GM12872 (cell line): ENCODE measurements at regions not wholly inside any gene's neighbourhood (a gene's known extent, or its start where the extent isn't known, plus 50 kb on each side); places are given as distances from the start of the nearest gene placed in this dataset.

Experiments used
- TF ChIP-seq, protein P1 (sequence below): IDR thresholded peaks from 3 replicates; pipeline ENCODE4 v1.5.1; 2011; ENCODE audit warnings: low read depth, mild to moderate bottlenecking, low read length, moderate library complexity; ENCODE audit not compliant: insufficient read depth

DNA sequence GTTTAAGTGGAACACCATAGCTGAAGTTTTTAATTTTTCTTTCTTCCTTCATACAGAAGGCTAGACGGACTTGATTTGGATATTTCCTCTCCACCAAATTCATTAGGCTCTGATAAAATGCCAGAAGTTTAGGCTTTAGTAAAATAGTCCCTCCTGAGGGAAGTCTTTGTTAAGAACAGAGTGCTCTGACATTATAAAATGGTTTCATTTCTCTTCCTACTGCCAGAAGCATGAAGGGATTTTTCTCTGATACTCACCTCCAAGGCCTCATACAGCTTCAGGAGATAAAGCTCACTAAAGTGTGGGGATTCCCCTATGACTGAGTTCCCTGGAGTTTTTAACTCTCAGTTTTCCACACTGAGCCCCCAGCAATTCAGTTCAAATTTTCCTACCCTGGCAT lies 1489.6 kb downstream of the REEP3 start:
- TF ChIP-seq, protein P1, sequence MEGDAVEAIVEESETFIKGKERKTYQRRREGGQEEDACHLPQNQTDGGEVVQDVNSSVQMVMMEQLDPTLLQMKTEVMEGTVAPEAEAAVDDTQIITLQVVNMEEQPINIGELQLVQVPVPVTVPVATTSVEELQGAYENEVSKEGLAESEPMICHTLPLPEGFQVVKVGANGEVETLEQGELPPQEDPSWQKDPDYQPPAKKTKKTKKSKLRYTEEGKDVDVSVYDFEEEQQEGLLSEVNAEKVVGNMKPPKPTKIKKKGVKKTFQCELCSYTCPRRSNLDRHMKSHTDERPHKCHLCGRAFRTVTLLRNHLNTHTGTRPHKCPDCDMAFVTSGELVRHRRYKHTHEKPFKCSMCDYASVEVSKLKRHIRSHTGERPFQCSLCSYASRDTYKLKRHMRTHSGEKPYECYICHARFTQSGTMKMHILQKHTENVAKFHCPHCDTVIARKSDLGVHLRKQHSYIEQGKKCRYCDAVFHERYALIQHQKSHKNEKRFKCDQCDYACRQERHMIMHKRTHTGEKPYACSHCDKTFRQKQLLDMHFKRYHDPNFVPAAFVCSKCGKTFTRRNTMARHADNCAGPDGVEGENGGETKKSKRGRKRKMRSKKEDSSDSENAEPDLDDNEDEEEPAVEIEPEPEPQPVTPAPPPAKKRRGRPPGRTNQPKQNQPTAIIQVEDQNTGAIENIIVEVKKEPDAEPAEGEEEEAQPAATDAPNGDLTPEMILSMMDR = no peak

DNA sequence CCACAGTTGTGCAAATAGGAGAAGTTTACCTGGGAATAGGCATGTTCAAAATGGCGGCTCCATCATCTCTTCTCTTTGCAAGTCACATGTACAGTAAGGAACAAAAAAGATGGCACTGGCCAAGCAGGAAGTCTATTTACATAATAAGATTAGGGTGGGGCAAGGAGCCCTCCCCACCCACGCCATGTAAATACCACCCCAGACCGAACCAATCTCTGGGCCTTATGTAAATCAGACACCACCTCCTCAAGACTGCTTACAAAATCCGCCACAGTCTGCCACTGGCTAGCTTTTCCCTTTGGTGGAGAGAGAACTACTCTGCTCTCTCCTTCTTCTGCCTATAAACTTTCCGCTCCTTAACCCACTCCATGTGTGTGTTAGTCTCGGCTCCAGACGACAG lies 1496.3 kb downstream of the REEP3 start:
- TF ChIP-seq, protein P1 = no peak

DNA sequence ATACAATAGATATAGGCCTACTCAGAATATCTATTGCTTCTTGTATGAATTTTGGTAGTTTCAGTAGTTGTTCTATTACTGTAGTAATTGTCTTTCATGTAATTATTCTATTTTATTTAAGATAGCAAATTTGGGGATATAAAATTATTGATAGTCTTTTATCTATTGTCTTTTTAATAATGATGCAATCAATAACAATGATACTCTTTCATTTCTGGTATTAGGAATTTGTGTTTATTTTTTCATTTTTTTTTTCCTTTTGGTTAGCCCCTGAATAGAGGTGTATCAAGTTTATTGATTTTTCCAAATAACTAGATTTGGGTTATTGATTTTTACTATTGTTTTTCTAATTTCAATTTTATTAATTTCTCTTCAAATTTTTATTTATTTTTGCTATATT lies 1503.7 kb downstream of the REEP3 start:
- TF ChIP-seq, protein P1 = no peak

DNA sequence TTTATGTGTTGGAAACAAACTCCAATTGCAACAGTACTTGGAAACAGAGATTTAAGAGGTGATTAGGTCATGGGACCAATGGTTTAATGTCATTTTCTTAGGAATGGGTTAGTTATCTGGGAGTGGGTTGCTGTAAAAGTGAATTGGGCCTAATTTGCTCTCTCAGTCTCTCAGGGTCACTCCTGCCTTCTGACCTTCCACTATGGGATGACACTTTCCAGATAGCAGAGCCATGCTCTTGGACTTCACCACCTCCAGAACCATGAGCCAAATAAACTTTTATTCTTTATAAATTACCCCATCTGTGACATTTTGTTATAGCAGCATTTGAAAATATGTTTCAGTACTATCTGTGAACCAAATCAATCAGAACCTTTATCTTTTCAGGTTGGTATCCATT lies 1509.1 kb downstream of the REEP3 start:
- TF ChIP-seq, protein P1 = no peak

DNA sequence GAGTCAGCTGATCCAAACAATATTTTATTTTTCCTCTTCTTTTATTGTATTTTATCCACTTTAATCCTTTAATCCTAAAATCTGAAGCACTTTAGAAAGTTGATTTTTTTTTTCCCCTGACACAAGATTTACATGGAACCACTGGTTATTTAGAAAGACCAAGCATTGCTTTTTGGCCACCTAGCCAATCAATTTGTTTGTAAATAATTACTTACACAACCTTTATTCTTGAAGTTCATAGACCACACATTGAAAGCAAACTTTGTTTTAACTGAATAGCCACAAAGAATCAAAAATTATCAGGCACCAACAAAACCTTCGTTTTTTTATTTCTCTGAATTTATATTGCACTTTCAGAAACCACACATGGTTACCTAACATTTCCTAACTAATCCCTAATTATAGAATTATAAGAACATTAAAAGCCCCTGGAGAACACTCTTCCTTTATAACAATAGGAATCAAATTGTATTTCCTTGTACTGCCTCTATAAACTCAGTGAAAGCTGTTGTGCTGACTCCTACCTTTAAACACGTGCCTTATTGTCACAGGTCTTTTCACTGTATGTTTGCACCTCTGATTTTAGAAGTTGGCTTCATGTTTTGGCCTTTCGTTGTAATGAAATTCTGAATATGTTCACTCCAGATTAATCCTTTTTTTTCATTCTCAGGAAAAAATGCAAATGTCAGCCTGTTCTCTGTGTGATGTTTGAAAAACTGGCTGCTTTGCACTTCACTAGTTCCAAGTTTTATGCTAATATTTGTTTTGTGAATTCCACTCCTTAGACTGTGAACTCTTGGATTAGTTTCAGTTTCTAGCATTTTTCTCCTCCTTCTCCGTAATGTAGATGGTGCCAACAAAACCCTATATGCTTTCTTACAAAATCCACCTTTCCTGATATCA lies 1511.9 kb downstream of the REEP3 start:
- TF ChIP-seq, protein P1 = no peak

DNA sequence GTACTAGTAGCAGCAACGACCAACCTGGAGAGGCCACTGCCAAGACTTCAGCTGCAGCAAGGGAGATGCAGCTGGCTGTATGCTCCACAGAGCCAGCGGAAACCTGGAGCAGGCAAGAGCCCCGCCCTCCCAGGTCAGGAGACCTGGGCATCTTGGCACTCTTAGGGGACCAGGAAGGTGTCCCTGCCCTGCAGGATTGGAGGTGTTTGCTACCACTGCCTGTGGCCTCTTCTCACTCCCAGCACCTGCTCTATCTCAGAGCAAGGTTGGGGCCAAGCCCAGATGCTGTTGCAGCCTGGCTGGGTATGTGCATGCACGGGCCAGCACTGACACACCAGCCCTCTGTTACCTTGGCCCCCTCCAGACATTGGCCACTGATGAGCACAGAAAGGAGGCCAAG lies 1512.8 kb downstream of the REEP3 start:
- TF ChIP-seq, protein P1 = no peak

DNA sequence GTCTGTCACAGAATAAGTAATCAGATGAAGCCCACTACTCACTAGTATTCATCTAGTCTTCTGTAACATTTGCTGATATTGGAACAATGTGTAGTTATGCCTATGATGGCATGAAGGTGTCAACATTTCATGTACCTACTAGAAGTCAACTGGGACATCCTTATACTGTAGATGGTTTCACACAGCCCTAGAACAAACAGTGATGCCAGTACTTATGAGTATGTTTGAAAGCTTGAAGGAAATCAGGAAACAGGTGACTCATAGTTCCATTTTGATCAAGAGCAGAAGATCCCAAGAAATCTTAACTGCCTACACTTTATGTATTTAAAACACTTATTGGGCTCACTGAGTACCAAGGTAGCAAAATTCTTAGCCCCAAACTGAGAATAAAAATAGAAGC lies 1519.6 kb downstream of the REEP3 start:
- TF ChIP-seq, protein P1 = no peak
